ENCODE measurements at regions not wholly inside any gene's neighbourhood (a gene's known extent, or its start where the extent isn't known, plus 50 kb on each side); places are given as distances from the start of the nearest gene placed in this dataset.

DNA sequence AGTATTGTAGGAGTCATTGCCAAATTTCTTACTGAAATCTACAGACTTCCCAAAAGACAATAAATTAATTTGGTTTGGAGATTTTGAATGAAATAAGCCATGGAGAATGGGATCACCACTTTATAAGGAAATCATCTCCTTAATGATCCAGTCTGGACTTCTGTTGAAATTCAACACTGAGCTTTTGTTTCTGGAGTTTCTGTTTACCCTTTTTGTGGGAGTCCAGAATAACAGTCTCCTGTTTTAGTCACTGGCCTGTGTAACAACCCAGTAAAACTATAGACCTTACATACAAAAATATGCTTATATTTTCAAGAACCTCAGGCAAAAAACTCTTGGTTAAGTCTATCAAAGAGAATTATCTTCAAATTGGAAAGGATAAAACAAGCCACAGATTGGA lies 321.7 kb upstream of the PLET1 start:
- H3K9me3 ChIP-seq (replicated peaks; ENCODE audit: control insufficient read depth, insufficient read depth, low read length), result no peaks in the 10 kb centered on the region
- H2AFZ ChIP-seq (ENCODE audit: low read depth, low read length), result no peak overlapping the region
- intact Hi-C loops (cut with micrococcal nuclease) (loop anchor here (10.0 kb wide), 2 partner anchors 382 to 952 kb away; partner anchors contain the start of gene NCAM1), dilution Hi-C loops (cut with MboI; ENCODE audit: extremely low pct_ligation_motif_present, low sequenced_read_pairs) (no loop called here)
- H3K27me3 ChIP-seq (ENCODE audit: control insufficient read depth in 2 of 2, insufficient read depth in 2 of 2, low read length in 2 of 2), result no peaks in the 10 kb centered on the region
- CTCF ChIA-PET, result interaction anchor here (1.6 to 2.5 kb wide), 3 partner anchors 10 to 707 kb away, joined by 4 to 13 read pairs (median 4); no protein-coding TSS in a partner anchor
- H3K4me1 ChIP-seq (ENCODE audit: control insufficient read depth, extremely low read depth, insufficient read depth, low read length), result no peaks in the 10 kb centered on the region
- H3K27ac ChIP-seq (ENCODE audit: insufficient read depth, low read depth, low read length), result no peak overlapping the region
- TF ChIP-seq FOS (IDR thresholded peaks at IDR 0.05; ENCODE audit: borderline replicate concordance, insufficient read depth, low read length) (no peak), EZH2 (IDR thresholded peaks at IDR 0.05; ENCODE audit: borderline replicate concordance, low read depth, low read length, severe bottlenecking) (no peak), JUN (IDR thresholded peaks at IDR 0.05; ENCODE audit: borderline replicate concordance, insufficient read depth, insufficient read length, low read depth) (no peak), POLR2AphosphoS5 (IDR thresholded peaks at IDR 0.05; ENCODE audit: insufficient read depth, low read depth, low read length) (no peak), MYC (IDR thresholded peaks at IDR 0.05; ENCODE audit: low read depth, low read length) (no peak), GATA2 (IDR thresholded peaks at IDR 0.05; ENCODE audit: insufficient read depth, insufficient read length, low read depth, low read length) (no peak)
- TF ChIP-seq, protein P1, sequence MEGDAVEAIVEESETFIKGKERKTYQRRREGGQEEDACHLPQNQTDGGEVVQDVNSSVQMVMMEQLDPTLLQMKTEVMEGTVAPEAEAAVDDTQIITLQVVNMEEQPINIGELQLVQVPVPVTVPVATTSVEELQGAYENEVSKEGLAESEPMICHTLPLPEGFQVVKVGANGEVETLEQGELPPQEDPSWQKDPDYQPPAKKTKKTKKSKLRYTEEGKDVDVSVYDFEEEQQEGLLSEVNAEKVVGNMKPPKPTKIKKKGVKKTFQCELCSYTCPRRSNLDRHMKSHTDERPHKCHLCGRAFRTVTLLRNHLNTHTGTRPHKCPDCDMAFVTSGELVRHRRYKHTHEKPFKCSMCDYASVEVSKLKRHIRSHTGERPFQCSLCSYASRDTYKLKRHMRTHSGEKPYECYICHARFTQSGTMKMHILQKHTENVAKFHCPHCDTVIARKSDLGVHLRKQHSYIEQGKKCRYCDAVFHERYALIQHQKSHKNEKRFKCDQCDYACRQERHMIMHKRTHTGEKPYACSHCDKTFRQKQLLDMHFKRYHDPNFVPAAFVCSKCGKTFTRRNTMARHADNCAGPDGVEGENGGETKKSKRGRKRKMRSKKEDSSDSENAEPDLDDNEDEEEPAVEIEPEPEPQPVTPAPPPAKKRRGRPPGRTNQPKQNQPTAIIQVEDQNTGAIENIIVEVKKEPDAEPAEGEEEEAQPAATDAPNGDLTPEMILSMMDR (IDR thresholded peaks at IDR 0.05; ENCODE audit: extremely low read depth in 1 of 2, insufficient read depth in 1 of 2, low read depth in 1 of 2, low read length in 2 of 2), result no peak
- TF ChIP-seq, protein P2, sequence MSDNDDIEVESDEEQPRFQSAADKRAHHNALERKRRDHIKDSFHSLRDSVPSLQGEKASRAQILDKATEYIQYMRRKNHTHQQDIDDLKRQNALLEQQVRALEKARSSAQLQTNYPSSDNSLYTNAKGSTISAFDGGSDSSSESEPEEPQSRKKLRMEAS (IDR thresholded peaks at IDR 0.05; ENCODE audit: insufficient read depth, insufficient read length), result no peak
- POLR2A ChIA-PET, result no interaction called here
- no TSS peak for BruUV-seq (replicated peaks)
- no peaks in the 10 kb centered on the region for H3K36me3 ChIP-seq (ENCODE audit: control insufficient read depth in 2 of 2, extremely low read depth in 1 of 2, insufficient read depth in 2 of 2, low read length in 2 of 2)
- no peaks in the 10 kb centered on the region for H3K79me2 ChIP-seq (ENCODE audit: control insufficient read depth, insufficient read depth, low read length)
- DNase-seq (ENCODE audit: low read depth, low spot score), result no peak
- no peak overlapping the region for H3K4me3 ChIP-seq (replicated peaks in 1 of 3; ENCODE audit: insufficient read depth in 1 of 3, low read depth in 1 of 3, low read length in 3 of 3)
- no peak overlapping the region for H3K9ac ChIP-seq (replicated peaks; ENCODE audit: extremely low read depth, insufficient read depth, low read length)
- no peaks in the 10 kb centered on the region for H4K20me1 ChIP-seq (replicated peaks; ENCODE audit: control insufficient read depth, extremely low read depth, insufficient read depth, low read length)
- no peak for FAIRE-seq
- no peaks in the 10 kb centered on the region for H3K9me1 ChIP-seq (replicated peaks; ENCODE audit: control insufficient read depth, extremely low read depth, insufficient read depth, low read length)
- no peak overlapping the region for H3K4me2 ChIP-seq (ENCODE audit: insufficient read depth, low read length)
